Adipocyte (in vitro differentiated cells): ENCODE measurements at regions not wholly inside any gene's neighbourhood (a gene's known extent, or its start where the extent isn't known, plus 50 kb on each side); places are given as distances from the start of the nearest gene placed in this dataset.

Experiments
- DNase-seq: peaks from one replicate; pipeline ENCODE4 v3.0.0-alpha.2; 2015; ENCODE audit warnings: low read depth
- H3K27me3 ChIP-seq: replicated peaks from 2 replicates; pipeline ENCODE4 v1.7.0; 2013; ENCODE audit warnings: mild to moderate bottlenecking, low read length, moderate library complexity; ENCODE audit not compliant: control insufficient read depth, insufficient read depth
- H3K36me3 ChIP-seq: 2 replicates; pipeline ENCODE4 v1.7.0; 2013; ENCODE audit warnings: low read length, mild to moderate bottlenecking, moderate library complexity; ENCODE audit not compliant: control insufficient read depth, insufficient read depth, severe bottlenecking
- H3K4me1 ChIP-seq: 2 replicates; pipeline ENCODE4 v1.7.0; 2013; ENCODE audit warnings: mild to moderate bottlenecking, low read length, moderate library complexity; ENCODE audit not compliant: control insufficient read depth, insufficient read depth
- H3K4me3 ChIP-seq: 2 replicates; pipeline ENCODE4 v1.7.0; 2013; ENCODE audit warnings: mild to moderate bottlenecking, low read length, moderate library complexity
- H3K9ac ChIP-seq: 2 replicates; pipeline ENCODE4 v1.7.0; 2013; ENCODE audit warnings: mild to moderate bottlenecking, low read length, moderate library complexity
- H3K9me3 ChIP-seq: 2 replicates; pipeline ENCODE4 v1.7.0; 2013; ENCODE audit warnings: mild to moderate bottlenecking, low read length, moderate library complexity; ENCODE audit not compliant: control insufficient read depth

DNA sequence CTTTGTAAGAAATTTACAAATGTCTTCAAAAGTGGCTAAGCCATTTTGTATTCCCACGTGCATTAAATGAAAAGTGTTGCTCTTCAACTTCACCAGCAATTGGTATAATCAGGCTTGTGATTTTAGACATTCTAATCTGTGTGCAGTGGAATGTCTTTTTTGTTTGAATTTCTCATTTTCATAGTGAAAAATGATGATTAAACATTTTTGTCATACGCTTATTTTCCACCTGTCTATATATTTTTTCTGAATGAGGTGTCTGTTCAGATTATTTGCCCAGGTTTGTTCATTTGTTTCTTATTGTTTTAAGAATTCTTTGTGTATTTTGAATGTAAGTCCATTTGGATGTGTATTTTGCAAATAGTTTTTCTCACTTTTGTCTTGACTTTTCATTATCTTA lies 558.1 kb downstream of the TENT5A start:
- H3K9me3 ChIP-seq, result no peaks in the 10 kb centered on the region
- no peak for DNase-seq
- H3K4me1 ChIP-seq, result no peaks in the 10 kb centered on the region
- H3K36me3 ChIP-seq, result no peaks in the 10 kb centered on the region
- no peaks in the 10 kb centered on the region for H3K27me3 ChIP-seq
- H3K9ac ChIP-seq, result no peak overlapping the region
- no peak overlapping the region for H3K4me3 ChIP-seq

DNA sequence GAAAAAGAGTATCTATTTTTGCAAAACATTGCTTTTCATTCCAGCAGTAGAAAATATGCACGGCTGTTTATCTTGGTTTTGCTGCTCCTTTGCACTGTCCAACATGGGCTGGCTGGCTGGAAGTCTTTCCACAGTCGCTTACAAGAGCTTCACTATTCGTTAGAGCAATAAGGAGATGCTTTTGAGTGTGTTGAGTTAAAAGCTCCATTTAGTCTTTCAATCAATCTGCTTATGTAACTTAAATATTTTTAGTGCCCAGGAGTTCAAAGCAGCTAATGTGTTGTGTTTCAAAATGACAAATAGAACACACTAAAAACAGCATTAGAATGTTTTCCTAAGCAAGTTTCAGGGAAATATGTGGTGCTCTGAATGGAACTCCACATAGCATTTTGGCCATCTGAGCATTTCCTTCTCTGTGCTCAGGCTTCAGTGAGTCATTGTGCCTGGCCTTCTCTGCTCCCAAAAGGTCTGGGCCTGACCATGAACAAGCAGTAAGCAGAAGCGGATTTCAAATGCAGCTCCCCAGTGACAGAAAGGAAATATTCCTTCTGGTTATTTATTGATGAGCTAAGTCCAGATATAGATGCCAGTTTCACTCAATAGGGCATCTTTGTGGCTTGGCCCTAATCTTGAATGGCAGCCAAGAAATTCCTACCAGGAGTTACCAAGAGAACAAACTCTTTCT lies 580.3 kb downstream of the TENT5A start:
- Histone ChIP-seq H3K36me3 (no peaks in the 10 kb centered on the region), H3K9ac (peak overlapping the region; percentile 45), H3K4me1 (peaks cover 34% of the 10 kb centered on the region), H3K4me3 (no peak overlapping the region), H3K9me3 (no peaks in the 10 kb centered on the region), H3K27me3 (no peaks in the 10 kb centered on the region)
- DNase-seq, result peak; percentile 76

DNA sequence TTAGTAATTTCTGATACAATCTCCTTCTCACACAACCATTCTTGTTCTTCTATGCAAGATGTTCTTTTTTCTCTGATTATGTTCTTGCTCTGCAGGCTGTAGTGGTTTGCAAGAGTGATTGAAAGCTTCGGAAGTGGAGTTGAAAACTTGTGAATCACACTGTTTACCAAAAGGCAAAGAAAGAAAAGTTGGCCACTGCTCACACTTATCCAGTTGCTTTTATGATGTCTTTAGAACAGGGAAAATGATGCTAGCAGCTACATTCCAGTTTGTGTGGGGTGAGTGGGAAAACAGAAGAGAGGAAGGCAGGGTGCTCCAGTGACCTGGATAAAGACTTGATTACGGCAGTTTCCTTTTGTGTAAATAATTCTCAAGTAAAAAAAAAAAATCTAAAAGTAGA lies 583.3 kb downstream of the TENT5A start:
- no peak for DNase-seq
- no peaks in the 10 kb centered on the region for H3K9me3 ChIP-seq
- no peaks in the 10 kb centered on the region for H3K36me3 ChIP-seq

DNA sequence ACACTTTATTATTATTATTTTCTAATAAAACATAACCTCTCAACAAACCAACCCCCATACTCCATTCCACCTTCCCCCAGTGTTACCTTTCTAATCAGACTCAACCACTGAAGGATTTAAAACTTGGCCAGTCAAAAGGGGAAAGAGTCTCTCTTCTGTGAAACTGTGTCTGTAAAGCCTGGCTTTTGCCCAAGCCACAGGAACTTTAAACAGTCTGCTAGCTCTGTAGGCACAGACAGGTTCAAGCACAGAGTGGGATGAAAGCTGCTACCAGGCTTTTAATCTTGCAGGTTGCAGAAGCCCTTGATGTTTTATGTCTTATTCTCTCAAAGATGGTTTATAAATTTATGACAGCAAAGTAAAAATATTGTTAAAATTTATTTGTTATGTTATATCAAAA lies 585.7 kb downstream of the TENT5A start:
- DNase-seq, result peak; percentile 76
- H3K4me3 ChIP-seq, result no peak overlapping the region
- H3K27me3 ChIP-seq, result no peaks in the 10 kb centered on the region
- peaks cover 6% of the 10 kb centered on the region for H3K4me1 ChIP-seq
- no peaks in the 10 kb centered on the region for H3K9me3 ChIP-seq
- H3K9ac ChIP-seq, result no peak overlapping the region
- no peaks in the 10 kb centered on the region for H3K36me3 ChIP-seq

More for the DNA sequence above, 583.3 kb downstream of the TENT5A start:
- Histone ChIP-seq H3K9ac (no peak overlapping the region), H3K27me3 (no peaks in the 10 kb centered on the region), H3K4me1 (peaks cover 30% of the 10 kb centered on the region), H3K4me3 (no peak overlapping the region)

DNA sequence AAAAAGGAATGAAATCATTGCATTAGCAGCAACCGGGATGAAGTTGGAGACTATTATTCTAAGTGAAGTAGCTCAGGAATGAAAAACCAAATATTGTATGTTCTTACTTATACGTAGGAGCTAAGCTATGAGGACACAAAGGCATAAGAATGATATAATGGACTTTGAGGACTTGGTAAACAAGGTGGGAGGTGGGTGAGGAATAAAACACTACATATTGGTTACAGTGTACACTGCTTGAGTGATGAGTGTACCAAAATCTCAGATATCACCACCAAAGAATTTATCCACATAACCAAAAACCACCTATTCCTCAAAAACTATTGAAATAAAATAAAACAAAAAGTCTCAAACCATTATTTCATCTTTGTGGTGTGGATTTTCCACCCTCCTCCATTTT lies 593.5 kb downstream of the TENT5A start:
- Histone ChIP-seq H3K36me3 (no peaks in the 10 kb centered on the region), H3K9ac (no peak overlapping the region), H3K4me3 (no peak overlapping the region), H3K27me3 (no peaks in the 10 kb centered on the region), H3K9me3 (no peaks in the 10 kb centered on the region), H3K4me1 (no peaks in the 10 kb centered on the region)
- no peak for DNase-seq

DNA sequence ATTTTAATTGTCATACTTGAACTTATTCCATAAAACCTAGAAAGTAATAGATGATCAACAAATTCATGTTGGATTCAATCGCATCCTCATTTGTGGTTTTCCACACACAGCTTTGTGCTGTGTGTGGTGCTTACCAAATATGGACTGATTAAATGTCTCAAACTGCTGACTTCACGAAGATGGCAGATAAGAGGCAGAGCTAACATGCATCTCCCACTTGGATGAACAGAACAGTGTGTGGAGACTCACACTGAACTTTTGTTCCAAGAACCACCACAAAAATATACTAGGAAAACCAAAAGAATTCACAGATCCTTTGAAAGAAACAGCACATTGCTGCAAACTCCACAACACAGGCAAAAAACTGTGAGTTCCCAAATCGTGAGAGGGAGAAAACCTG lies 603.7 kb downstream of the TENT5A start:
- no peaks in the 10 kb centered on the region for H3K4me1 ChIP-seq
- no peaks in the 10 kb centered on the region for H3K27me3 ChIP-seq
- no peaks in the 10 kb centered on the region for H3K36me3 ChIP-seq
- H3K9me3 ChIP-seq, result peaks cover 16% of the 10 kb centered on the region
- DNase-seq, result no peak
- no peak overlapping the region for H3K4me3 ChIP-seq
- H3K9ac ChIP-seq, result no peak overlapping the region

DNA sequence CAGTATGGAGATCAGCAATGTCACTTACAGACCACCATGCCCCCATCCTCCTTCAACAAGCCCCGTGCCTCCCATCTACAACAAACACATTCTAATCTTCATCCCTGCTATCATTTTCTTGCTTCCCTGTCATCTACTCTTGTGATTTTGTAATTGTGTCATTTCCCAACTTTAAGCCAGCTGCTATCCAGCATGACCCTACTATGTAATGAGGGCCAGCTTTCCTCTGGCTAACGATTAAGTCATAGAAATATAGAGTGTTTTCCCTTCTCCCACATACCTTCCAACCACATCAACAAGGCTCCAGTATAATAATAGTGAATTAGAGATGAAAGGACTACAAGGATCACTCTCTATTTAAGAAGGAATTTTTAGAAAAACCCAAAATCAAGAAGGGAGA lies 607.0 kb downstream of the TENT5A start:
- Histone ChIP-seq H3K36me3 (no peaks in the 10 kb centered on the region), H3K9me3 (peaks cover 5% of the 10 kb centered on the region), H3K9ac (no peak overlapping the region), H3K4me3 (no peak overlapping the region), H3K4me1 (no peaks in the 10 kb centered on the region), H3K27me3 (no peaks in the 10 kb centered on the region)
- DNase-seq, result peak; percentile 41

DNA sequence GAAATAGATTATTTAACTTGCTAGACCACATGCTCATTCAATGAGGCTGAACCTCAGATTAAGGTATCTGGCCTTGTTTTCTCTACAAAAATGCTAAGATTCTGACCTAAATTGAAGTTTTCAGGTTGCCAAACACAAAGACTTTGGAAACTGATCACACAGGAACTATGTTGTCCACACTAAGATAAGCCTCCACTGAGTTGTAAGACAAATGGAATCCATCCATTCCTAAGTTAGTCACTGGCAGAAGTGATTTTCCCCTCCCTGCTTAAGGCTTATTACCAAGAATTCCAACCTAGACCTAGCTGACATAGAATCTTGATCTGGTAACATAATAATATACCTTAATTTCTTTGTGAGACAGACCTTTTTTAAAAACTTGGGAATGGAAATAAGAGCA lies 608.1 kb downstream of the TENT5A start:
- Histone ChIP-seq H3K27me3 (no peaks in the 10 kb centered on the region), H3K9me3 (peaks cover 5% of the 10 kb centered on the region), H3K4me3 (no peak overlapping the region), H3K9ac (no peak overlapping the region), H3K4me1 (no peaks in the 10 kb centered on the region), H3K36me3 (no peaks in the 10 kb centered on the region)
- no peak for DNase-seq

DNA sequence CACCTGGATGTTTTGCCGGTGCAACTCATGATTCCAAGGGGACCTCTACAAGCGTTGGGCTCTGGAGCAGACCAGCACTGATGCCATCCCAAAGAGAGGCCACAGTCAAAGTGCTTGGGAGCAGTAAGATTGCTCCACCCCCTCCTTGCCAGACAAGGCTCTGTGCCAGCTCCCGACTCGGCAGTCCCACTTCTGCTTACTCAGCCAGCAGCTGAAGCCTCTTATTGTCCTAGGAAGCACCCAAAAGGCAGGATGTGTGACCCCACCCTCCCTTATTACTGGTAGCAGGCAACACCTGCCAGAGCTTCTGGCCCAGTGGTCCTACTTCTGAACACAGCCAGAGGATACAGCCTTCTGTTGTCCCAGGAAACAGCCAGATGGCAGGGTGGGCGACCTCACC lies 614.2 kb downstream of the TENT5A start:
- DNase-seq, result no peak
- peaks cover 5% of the 10 kb centered on the region for H3K9me3 ChIP-seq
- H3K4me3 ChIP-seq, result no peak overlapping the region
- H3K9ac ChIP-seq, result no peak overlapping the region
- no peaks in the 10 kb centered on the region for H3K27me3 ChIP-seq
- H3K4me1 ChIP-seq, result no peaks in the 10 kb centered on the region
- H3K36me3 ChIP-seq, result no peaks in the 10 kb centered on the region

DNA sequence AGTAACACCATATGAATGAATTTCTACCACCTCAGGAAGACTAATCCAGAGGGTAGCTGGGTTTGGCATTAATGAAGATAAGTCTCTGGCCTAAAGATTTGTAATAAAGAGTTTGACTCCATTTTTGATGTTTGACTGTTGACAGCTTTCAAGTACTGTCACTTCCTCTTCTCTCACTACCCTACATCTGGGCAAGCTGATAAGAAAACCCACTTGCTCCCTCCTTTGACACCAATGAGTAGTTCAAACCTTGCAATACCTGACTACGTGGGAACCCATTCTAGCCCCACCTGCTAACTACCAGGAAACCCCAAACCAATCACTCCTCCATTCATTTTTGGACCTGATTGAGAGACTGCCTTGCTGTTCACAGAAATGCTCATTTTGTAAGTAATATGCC lies 621.5 kb downstream of the TENT5A start:
- DNase-seq, result no peak
- Histone ChIP-seq H3K36me3 (no peaks in the 10 kb centered on the region), H3K4me3 (no peak overlapping the region), H3K9ac (no peak overlapping the region), H3K27me3 (no peaks in the 10 kb centered on the region), H3K9me3 (no peaks in the 10 kb centered on the region), H3K4me1 (peaks cover 5% of the 10 kb centered on the region)

DNA sequence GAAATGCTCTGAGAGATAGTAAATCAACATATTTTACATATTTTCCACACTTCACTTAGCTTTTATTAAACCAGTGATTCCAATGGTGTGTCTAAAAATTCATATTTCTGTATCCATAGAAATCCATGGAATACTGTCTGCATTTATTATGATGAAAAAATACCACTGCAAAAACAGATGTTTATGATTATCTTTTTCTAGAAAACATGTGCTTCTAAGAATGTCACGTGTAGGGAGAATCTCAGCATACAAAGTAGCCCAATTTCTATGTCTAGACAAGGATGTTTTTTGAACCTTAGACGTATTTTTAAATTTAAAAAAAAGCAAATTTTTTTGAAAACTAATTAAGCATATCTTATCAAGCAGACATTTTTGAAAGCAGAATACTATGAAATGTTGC lies 622.4 kb downstream of the TENT5A start:
- H3K27me3 ChIP-seq, result no peaks in the 10 kb centered on the region
- peaks cover 5% of the 10 kb centered on the region for H3K4me1 ChIP-seq
- peak; percentile 52 for DNase-seq
- no peak overlapping the region for H3K4me3 ChIP-seq
- no peak overlapping the region for H3K9ac ChIP-seq
- no peaks in the 10 kb centered on the region for H3K9me3 ChIP-seq
- no peaks in the 10 kb centered on the region for H3K36me3 ChIP-seq

DNA sequence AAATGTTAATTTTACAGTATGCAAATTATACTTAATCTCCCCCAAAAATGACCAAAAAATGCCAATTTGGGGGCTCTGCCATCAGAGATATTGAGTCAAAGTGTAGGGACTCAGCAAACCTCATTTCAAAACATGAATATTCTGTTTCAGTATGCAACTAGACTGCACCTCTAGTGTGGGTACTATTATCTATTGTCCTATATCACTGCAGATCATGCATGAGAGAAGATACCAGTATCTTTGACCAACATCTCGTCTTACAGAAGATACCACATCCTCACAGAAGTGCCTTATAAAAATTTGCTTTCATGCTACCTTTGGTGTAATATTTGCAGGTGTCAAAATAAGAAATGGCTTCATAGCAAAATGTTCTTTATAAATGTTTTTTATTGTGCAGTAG lies 623.8 kb downstream of the TENT5A start:
- Histone ChIP-seq H3K4me1 (peaks cover 5% of the 10 kb centered on the region), H3K9ac (no peak overlapping the region), H3K4me3 (no peak overlapping the region), H3K27me3 (no peaks in the 10 kb centered on the region), H3K36me3 (no peaks in the 10 kb centered on the region), H3K9me3 (no peaks in the 10 kb centered on the region)
- no peak for DNase-seq
